HPDE6-E6E7 (cell line): ENCODE measurements at regions not wholly inside any gene's neighbourhood (a gene's known extent, or its start where the extent isn't known, plus 50 kb on each side); places are given as distances from the start of the nearest gene placed in this dataset.

Source experiments
- DNase-seq: peaks from one replicate; pipeline ENCODE4 v3.0.0; 2011; ENCODE audit warnings: missing footprints; ENCODE audit errors: extremely low spot score

- DNase-seq: no peak
Observed at GRCh38 chr20:24334830-24335229, 134.6 kb upstream of the SYNDIG1 start.

GRCh38 chr20:24332956-24333355 lies 136.5 kb upstream of the SYNDIG1 start:
- DNase-seq: no peak

- DNase-seq: no peak
Observed at GRCh38 chr20:24331939-24332338, 137.5 kb upstream of the SYNDIG1 start.

GRCh38 chr20:24328901-24329300 lies 140.5 kb upstream of the SYNDIG1 start:
- no peak for DNase-seq

GRCh38 chr20:24321973-24322372 lies 147.5 kb upstream of the SYNDIG1 start:
- DNase-seq: no peak

- no peak for DNase-seq
Observed at GRCh38 chr20:24318569-24319352, 150.7 kb upstream of the SYNDIG1 start.

- DNase-seq: no peak
Observed at GRCh38 chr20:24317224-24317623, 152.2 kb upstream of the SYNDIG1 start.

- no peak for DNase-seq
Observed at GRCh38 chr20:24316731-24317130, 152.7 kb upstream of the SYNDIG1 start.

- no peak for DNase-seq
Observed at GRCh38 chr20:24314053-24314452, 155.4 kb upstream of the SYNDIG1 start.

GRCh38 chr20:24309596-24309995 lies 159.8 kb upstream of the SYNDIG1 start:
- DNase-seq: no peak

GRCh38 chr20:24305371-24305770 lies 164.1 kb upstream of the SYNDIG1 start:
- DNase-seq: no peak

GRCh38 chr20:24304291-24304690 lies 165.1 kb upstream of the SYNDIG1 start:
- DNase-seq: no peak

- no peak for DNase-seq
Observed at GRCh38 chr20:24303393-24304170, 165.8 kb upstream of the SYNDIG1 start.

GRCh38 chr20:24297993-24298392 lies 171.4 kb upstream of the SYNDIG1 start:
- DNase-seq: no peak

- no peak for DNase-seq
Observed at GRCh38 chr20:24296477-24297261, 172.8 kb upstream of the SYNDIG1 start.

GRCh38 chr20:24291014-24291413 lies 178.4 kb upstream of the SYNDIG1 start:
- no peak for DNase-seq

- DNase-seq: no peak
Observed at GRCh38 chr20:24289737-24290481, 179.5 kb upstream of the SYNDIG1 start.

- no peak for DNase-seq
Observed at GRCh38 chr20:24283186-24283585, 186.2 kb upstream of the SYNDIG1 start.

- DNase-seq: no peak
Observed at GRCh38 chr20:24277196-24277595, 192.2 kb upstream of the SYNDIG1 start.

- no peak for DNase-seq
Observed at GRCh38 chr20:24275946-24276705, 193.3 kb upstream of the SYNDIG1 start.

- no peak for DNase-seq
Observed at GRCh38 chr20:24273251-24273650, 196.2 kb upstream of the SYNDIG1 start.
